Omental fat pad (tissue), 3 donors: ENCODE measurements at regions not wholly inside any gene's neighbourhood (a gene's known extent, or its start where the extent isn't known, plus 50 kb on each side); places are given as distances from the start of the nearest gene placed in this dataset.

Experiments
- ATAC-seq: fragments of 150-250 bp; one replicate; pipeline ENCODE4 v1.9.1; 2016; ENCODE audit warnings: mild to moderate bottlenecking, moderate library complexity; ENCODE audit not compliant: low FRiP score
- DNase-seq: peaks from one replicate; pipeline ENCODE4 v3.0.0-alpha.2; 2019; ENCODE audit warnings: low spot score
- TF ChIP-seq, protein P1 (sequence below), 3 donors: fragments of 450-650 bp; IDR thresholded peaks; one replicate each; pipeline ENCODE4 v1.5.1; 2016 to 2017; ENCODE audit warnings: antibody characterized with exemption in 3 of 3, mild to moderate bottlenecking in 3 of 3, moderate library complexity in 2 of 3

DNA sequence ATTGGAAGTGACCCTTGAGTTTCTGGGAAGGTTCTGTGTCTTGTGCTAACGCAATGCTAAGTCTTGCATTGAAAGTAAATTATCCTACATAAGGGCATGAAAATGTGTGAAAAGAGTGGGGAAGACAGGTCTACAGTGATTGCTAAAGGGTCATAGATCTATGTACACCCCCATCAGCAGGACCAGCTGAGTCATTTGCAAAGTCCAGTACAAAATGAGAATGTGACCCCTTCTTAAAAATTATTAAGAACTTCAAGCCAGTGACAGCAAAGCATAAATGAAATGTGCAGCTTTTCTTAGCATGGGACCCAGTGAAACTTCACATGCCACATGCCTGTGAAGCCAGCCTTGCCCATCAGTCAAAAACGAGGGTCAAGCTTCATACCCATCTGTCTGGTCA is 640.7 kb upstream of the MKI67 start:
- ATAC-seq, result no peak
- TF ChIP-seq, protein P1, sequence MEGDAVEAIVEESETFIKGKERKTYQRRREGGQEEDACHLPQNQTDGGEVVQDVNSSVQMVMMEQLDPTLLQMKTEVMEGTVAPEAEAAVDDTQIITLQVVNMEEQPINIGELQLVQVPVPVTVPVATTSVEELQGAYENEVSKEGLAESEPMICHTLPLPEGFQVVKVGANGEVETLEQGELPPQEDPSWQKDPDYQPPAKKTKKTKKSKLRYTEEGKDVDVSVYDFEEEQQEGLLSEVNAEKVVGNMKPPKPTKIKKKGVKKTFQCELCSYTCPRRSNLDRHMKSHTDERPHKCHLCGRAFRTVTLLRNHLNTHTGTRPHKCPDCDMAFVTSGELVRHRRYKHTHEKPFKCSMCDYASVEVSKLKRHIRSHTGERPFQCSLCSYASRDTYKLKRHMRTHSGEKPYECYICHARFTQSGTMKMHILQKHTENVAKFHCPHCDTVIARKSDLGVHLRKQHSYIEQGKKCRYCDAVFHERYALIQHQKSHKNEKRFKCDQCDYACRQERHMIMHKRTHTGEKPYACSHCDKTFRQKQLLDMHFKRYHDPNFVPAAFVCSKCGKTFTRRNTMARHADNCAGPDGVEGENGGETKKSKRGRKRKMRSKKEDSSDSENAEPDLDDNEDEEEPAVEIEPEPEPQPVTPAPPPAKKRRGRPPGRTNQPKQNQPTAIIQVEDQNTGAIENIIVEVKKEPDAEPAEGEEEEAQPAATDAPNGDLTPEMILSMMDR (IDR thresholded peaks at IDR 0.05), result no peak
- DNase-seq, result no peak

DNA sequence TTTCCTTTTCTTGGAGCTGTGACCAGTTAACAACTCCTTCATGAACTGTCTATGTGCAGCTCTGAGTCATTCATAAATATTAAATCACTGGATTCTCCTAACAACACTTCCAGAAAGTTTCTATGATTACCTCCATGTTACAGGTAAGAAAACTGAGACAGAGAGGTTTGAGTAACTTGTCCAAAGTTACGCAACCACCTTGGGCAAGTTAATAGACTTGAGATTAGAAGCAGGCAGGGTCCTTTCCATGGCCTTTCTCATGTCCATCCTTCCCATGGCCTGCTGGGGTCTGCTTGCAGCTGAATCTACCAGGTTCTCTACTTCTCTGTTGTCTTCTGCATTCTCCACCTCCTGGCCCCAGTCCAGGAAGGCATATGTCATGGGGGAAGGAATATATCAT is 648.8 kb upstream of the MKI67 start:
- DNase-seq, result no peak
- ATAC-seq, result no peak
- TF ChIP-seq, protein P1 (IDR thresholded peaks at IDR 0.05), result no peak

DNA sequence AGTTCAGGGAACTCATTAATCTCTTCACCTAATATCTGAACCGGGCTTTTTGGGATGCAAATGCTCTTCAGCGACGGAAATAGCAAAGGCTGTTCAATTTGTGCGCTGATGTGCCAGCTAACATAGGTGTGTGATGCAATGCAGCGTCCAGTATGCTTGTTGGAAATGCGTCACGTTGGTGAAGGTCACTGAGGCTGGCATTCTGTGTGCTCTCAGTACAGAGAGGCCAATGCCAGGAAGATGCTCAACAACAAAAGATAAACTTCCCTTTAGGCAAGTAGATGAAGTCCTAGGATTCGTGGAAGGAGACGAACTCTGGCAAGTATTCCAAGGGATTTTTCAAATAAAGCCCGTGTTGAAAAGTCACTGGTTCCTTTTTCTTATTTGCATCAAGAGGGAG is 649.5 kb upstream of the MKI67 start:
- DNase-seq (no peak), ATAC-seq (no peak)
- TF ChIP-seq, protein P1 (IDR thresholded peaks at IDR 0.05), result no peak

DNA sequence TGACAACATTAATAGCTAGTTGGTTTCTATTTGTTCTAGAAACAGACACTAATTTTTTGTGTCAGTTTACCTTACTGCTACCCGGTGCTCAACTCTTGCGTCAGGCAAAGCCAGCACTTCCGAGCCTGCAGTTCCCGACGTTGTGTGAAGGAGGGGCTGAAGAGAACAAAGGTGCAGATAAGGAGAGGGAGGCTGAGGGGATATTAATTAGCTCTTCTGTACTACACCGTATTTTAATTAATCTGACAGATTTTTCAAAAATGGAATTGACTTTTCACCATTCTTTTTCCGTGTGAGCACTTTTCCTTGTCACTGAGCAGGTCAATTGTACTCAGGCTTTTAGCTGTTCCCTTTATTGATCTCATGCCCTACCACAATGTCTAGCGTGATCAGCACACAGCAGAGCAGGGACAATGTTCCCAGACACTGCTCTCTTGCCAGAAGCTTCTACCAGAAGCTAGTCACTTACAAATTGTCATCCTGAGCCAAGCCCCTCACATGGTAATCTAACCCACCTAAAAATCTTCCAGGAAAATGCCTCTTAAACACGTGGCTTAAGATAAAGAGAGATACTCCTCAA is 650.5 kb upstream of the MKI67 start:
- no peak for DNase-seq
- TF ChIP-seq, protein P1 (IDR thresholded peaks at IDR 0.05), result no peak
- ATAC-seq, result no peak

DNA sequence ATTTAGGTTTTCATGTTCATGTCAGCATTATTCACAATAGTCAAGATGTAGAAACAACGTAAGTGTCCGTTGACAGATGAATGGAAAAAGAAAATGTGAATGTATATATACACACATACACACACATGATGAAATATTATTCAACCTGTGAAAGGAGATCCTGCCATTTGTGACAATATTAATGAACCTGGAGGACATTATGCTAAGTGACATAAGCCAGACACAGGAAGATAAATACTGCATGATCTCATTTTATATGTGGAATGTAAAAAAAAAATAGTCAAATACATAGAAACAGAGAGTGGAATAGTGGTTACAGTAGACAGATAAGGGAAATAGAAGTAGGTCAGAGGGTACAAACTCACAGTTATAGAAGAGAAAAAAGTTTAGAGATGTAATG is 651.1 kb upstream of the MKI67 start:
- TF ChIP-seq, protein P1 (IDR thresholded peaks at IDR 0.05), result no peak
- no peak for ATAC-seq
- no peak for DNase-seq

DNA sequence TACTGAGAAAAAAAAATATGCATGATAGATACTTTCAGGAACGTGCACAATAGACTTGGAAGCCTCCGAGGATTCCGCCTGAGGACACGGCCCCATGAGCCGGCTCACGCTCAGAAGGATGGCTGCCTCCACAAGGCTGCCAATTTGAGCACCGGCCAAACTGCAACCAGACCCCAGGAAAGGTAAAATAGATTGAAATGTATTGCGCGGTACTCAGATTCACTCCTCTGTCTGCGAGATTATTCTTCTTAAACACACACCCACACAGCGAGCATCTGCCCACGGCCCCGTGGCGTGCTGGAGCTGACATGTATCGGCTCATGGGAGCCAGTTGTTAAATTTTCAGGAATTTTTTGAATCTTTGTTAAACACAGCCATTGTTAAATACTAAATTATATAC is 653.2 kb upstream of the MKI67 start:
- ATAC-seq, result no peak
- TF ChIP-seq, protein P1 (IDR thresholded peaks at IDR 0.05), result no peak
- DNase-seq, result no peak

DNA sequence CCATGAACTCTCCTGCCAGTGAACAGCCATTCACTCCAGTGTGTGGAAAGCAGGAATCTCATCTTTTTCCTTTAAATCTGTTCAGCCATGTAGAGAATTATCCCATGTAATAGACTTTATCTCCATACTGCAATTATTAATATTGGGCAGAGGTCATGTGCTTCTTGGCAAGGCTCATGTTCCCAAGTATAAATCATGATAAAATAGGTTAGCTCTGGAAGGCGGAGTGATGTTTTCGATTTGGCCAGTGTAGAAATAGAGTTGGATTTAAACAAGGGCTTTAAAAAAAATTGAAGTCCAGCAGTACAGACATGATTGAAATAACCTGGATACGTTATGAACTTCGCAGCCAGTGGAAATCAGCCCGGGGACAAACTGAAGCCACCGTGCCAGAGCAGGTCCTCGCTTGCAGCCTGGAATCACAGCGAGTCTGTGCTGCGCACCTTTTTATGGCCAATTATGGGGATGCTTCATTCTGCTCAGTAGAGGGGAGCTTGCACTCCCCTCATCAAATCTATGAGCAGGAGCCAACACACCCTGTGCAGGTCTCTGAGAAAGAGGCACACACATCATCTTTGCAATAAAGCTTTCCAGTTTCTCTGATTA is 654.0 kb upstream of the MKI67 start:
- ATAC-seq, result no peak
- TF ChIP-seq, protein P1 (IDR thresholded peaks at IDR 0.05), result no peak
- DNase-seq, result no peak
